HG03439 (cell line): ENCODE measurements at regions not wholly inside any gene's neighbourhood (a gene's known extent, or its start where the extent isn't known, plus 50 kb on each side); places are given as distances from the start of the nearest gene placed in this dataset.

ENCODE experiments used
- ATAC-seq: cut with Tn5 transposase; IDR thresholded peaks from one replicate; pipeline ENCODE4 v1.9.1; 2021; ENCODE audit warnings: mild to moderate bottlenecking, moderate library complexity; ENCODE audit not compliant: unreplicated experiment

DNA sequence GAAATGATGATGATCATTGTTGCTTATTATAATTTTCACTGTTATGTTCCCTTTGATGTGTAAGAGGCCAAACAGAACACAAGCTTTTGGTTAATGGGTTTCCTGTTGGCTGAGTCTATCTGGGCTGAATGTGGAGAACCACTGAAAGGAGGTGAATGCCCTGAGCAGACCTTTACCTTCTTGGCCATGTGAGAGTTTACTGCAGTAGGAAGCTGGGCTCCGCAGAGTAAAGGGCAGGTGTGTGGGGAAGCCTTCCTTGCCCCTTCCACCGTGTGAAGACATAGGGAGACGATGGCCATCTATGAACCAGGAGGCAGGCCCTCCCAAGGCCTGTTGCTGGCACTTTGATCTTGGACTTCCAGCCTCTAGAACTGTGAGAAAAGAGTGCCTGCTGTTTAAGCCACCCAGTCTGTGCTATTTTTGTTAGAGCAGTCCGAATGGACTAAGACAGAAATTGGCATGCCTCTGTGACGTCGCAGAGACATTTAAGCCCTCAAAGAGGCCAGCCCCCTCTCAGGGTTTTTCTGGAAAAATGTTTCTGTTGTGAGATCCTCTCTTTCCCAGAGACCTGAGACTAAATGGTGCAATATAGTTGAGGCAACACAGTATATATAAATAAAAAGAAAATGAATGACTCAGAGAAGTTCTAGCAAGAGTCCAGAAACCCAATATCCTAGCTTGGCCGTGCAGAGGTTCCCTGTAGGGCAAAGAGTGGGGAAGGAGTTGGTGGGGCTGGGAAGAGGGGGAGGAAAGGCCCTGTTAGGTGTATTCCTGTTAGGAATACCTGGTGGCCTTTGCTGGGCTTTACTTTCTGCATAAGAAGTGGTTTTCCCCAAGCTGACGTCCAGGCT is 121.9 kb upstream of the LGALSL start:
- no peak for ATAC-seq

DNA sequence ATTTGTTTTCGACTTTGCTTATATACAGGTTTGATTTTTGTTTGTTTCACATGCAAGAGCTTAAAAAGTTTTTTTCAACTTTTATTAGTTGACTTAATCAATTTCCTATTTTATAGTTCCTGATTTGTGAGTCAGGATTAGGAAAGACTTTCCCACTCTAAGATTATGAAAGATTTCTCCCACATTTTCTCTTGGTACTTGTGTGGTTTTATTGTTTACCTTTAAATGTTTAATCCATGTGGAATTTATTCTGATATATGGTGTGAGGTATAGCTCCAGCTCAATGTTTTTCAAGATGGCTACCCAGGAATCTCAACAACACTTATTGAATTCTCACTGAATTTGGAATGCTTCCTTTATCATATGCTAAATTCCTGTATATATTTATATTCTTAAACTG is 117.8 kb upstream of the LGALSL start:
- ATAC-seq, result no peak

DNA sequence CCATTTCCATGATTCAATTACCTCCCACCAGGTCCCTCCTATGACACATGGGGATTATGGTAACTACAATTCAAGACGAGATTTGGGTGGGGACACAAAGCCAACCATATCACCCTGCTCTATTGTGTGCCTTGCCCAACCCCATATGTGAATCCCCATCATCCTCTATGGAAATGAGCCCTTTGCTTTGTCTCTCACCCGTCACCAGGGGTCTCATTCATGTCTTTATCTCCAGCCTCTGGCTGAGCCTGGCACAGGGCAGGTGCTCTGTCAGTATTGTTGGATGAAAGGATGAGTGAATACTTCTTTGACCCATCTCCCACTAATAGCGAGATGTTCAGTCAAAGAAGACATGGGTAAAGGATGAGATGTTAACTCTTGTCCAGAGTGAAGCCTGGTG is 116.6 kb upstream of the LGALSL start:
- ATAC-seq, result no peak

DNA sequence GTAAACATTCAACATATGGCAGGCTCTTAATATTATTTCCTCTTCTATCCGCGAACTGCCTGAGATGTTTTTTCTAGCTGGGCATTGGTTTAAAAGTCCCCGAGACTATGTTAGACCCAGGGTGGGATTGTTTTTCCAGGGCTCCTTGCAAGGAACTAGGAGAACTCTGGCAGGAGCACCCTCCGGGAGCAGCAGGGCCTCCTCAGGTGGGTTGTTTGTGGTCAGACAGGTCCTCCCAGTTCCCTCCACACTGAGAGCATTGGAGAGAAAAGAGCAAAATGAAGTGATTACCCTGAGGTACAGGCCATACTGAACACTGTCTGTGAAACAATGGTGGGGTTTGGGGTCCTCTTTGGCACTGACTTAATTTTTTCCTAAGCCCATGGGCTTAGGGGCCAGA is 115.9 kb upstream of the LGALSL start:
- no peak for ATAC-seq

DNA sequence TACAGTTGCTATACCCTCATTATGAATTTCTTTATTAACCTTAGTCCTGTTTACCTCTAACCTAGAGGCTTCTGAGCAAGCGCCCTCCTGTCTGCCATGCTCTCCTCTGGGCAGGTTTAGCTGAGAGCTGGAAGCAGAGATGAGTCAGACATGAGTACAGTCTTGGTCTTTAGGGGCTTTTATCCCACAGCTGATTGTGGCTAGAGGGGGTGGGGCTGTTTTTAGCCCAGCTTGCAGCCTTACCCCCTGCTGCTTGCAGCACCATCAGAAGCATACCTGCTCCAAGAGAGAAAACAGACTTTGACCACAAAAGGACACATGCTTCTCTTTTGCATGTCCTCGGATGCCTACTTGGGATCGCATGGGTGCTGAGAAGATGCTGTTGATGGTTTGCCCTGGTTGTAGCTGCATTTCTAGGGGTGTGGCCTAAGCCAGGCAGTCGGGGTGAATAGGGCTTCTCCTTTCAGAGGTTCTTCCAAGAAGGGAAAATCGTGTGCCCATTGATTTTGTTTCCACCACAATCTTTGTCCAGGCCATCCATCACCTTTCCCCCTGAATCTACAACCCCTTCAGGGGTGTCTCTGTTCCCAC is 115.0 kb upstream of the LGALSL start:
- ATAC-seq, result no peak

DNA sequence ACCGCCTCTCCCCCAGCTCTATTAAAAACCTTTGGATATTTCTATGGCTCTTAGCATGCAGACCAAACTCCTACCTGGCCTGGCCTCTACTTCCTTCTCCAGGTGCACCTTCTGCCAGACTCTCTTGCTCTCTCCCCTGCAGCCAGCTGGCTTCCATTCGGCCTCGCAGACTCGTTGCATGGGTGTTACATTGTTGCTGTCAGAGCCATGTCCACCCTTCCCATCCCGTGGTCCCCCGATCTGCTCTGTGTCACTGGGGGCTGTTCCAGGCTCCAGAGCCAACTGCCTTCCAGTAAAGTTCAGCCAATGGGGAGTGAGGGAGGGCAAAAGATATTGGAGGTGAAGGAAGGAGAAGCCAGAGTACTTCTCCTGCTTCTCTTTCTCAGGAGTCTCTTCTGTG is 112.5 kb upstream of the LGALSL start:
- ATAC-seq, result no peak

DNA sequence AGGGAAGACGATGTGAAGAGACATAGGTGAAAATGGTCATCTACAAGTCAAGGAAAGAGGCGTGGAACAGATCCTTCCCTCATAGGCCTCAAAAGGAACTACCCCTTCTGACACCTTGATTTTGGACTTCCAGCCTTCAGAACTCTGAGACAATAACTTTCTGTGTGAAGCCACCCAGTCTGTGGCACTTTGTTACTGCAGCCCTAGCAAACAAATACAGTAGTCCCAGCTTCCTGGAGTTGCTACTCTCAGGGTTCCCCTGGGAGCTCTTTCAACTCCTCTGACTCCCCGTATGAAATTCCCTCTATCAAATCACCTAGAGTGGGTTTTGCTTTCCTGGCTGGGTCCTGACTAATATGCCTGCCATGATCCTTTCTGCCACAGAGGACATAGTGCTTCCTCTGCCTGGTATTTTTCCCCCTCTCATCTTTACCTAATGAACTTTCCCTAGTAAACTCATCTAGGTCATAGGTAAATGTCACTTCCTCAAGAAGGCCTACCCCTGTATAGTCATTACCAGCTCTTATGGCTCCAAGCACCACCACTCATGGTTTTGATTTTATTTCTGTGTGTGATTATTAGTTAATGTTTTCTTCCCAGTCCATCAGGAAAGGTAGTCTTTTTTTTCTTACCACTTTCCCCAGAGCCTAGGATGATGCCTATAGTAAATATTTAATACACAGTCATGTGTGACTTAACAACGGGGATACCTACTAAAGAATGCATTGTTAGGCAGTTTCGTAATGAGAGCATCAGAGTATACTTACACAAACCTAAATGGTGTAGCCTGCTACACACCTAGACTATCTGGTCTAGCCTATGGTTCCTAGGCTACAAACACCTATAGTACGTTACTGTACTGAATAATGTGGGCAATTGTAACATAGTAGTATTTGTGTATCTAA is 111.5 kb upstream of the LGALSL start:
- no peak for ATAC-seq

DNA sequence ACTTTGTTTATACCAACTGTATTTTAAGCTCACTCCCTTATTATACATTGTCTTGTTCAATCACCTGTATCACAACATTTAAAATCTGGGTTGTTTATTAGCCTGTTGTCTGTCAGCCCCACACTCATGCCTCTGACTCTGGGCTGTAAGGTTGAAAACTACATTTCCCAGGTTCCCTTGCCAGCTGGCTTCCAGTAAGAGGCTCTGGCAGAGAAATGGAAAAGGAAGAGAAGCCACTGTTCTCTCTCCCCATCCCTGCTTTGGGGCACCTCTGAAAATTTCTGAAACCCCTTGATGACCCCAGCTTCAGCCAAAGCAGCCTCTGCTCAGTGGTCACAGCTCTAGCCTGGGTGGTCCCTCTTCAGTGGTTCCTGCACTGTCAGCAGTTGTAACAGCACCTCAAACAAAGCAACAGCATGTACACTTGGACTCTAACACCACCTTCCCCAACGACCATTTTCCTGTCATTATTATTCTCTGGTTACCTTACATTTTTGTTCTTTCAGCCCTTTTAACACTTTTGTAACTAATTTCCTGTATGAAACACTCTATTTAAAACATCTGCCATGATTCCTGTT is 108.9 kb upstream of the LGALSL start:
- ATAC-seq, result no peak

DNA sequence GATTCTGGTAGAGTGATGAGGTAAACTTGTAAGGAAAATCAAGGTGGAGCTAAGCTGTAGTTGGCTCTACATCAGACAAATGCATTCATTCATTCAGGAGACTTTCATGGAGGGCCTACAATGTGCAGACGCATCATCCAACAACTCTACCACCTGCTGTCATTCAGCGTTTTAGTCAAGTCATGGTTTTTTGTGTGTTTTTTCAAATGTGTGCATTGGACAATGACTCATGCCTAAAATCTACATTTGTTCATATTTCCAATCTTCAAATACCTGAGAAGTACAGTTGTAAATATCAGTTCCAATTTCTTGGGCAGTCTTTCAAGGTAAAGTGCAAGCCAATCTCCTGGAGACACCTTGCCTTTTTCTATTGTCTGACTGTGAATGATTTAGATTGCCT is 108.0 kb upstream of the LGALSL start:
- no peak for ATAC-seq

DNA sequence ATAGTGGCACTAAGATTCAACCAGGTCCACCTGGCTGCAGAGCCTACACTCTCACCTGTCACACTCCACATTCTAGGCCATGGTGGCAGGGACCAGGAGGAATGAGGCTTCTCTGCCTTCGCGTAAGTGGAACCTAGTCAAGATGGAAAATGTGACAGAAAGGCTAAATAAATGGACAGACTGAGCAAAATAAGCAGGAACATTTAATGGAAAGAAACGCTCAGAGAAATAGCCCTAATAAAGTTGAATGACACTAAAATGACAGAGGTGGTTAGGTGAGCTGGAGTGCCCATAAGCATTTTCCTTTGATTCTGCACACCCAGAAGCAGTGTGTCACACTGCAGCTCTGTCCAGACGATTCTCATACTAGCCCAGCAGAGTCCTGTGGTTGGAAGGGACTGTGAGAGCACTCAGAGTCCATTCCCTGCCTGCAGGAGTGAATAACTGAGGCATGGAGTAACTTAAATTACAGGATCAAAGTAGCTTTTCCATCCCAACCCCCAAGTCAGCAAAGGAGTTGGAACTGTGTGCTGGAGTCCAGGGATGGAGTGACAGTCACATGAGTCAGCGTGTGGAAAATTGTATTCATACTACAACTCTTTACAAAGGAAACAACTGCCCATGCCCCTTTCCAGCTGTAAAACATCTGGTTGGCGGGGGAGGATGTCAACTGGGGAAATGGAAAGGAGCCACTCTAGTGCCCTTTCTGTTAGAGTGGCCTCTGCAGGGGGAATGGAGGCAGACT is 105.4 kb upstream of the LGALSL start:
- ATAC-seq, result no peak

DNA sequence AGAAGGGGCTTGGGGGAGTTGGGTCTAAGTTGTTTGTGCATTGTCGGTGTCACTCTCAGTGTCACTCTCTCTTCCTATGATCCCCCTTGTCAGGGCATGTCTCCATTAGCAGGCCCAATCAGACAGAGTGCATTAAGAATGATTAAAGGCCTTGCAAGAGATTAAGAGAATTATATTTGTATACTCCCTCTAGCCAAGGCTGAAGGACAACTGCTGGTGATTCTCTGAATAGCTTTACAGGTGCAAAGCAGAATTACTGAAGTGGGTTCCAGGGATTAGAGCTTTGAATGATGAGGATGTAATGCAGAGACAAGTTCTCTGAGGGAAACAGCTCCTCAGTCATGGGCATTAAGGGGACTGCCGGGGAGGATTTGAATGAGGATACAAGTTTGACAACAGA is 104.8 kb upstream of the LGALSL start:
- ATAC-seq, result no peak

DNA sequence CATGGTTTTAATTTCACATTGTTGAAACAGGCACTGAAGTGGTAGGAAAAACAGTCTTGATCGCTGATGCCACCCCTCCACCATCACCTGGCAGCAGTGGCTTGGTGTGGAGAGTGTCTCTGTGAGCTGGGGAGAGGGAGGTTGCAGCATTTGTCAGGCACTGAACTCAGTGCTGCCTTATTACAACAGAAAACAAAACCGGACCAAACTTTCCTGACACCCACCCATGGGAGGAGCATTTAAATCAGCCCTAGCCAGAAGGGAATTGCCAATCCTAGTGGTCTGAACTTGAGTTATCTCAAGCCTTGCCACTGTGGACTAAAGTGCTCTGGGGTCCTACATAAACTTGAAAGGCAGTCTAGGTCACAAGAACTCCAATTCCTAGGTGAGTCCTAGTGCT is 103.0 kb upstream of the LGALSL start:
- no peak for ATAC-seq

DNA sequence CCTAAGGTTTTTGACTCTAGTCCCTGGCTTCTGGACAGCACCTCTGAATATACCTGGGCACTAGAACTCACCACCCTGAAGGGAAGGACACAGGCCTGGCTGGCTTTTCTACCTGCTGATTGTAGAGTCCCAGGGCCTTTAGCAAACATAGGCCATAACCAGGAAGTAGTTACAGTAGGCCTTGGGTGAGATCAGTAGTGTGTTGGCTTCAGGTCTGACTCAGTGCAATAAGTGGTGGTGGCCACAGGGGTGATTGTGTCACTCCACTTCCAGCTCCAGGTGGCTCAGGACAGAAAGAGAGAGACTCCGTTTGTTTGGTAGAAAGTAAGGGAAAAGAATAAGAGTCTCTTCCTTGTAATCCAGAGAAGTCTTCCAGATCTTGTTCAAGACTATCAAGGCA is 101.7 kb upstream of the LGALSL start:
- ATAC-seq, result no peak

DNA sequence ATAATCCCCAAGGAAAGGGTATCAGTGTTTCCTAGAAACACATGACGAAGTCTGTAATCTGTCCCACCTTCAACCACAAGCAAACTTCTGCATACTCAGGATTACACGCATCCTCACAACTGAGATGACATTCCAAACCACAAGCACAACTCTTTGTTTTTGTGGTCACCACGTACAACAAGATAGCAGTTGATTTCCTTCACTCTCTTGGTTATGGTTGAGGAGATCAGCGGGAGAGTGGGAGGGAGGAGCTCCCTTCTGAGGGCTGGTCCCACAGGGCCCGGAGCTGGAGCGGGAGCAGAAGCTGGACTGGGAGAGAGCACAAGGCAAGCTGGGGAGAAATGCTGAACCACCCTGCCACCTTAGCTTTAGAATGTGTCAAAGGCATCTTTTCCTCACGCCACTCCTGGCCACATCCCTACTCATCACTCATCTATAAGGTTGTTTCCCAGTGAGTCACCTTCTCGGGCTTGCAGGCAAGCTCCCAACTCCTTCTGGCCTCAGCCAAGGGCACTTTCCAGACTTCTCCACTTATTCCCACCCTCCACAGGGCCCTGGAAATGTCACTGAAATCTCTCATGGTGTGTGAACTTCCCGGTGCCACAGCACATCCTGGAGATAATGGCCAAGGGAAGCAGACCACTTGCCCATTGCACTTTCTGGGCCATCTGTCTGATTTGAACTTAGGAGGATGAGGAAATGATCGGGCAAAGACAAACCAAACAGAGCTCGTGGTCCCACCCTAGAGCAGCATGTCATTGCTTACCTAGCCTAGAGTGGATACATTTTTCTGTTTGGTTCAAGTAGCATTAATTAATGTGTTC is 98.9 kb upstream of the LGALSL start:
- no peak for ATAC-seq

DNA sequence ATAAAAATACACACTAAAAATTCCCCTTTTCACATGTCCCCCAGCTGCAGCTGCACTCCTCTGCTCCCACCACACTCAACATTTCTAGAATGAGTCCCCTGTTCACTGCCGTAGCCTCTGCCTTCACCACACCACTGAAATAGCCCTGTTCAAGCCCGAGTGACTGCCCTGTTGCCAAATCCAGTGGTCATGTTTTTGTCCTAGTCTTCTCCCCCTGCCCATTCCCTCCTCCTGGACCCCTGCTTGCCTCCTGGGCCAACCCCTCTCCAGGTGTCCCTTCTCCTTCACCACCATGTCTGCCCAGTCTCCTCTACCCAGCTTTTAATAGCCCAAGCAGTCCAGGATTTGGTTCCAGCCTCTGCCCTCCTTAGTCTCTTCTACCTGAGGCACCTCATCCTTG is 97.1 kb upstream of the LGALSL start:
- no peak for ATAC-seq

DNA sequence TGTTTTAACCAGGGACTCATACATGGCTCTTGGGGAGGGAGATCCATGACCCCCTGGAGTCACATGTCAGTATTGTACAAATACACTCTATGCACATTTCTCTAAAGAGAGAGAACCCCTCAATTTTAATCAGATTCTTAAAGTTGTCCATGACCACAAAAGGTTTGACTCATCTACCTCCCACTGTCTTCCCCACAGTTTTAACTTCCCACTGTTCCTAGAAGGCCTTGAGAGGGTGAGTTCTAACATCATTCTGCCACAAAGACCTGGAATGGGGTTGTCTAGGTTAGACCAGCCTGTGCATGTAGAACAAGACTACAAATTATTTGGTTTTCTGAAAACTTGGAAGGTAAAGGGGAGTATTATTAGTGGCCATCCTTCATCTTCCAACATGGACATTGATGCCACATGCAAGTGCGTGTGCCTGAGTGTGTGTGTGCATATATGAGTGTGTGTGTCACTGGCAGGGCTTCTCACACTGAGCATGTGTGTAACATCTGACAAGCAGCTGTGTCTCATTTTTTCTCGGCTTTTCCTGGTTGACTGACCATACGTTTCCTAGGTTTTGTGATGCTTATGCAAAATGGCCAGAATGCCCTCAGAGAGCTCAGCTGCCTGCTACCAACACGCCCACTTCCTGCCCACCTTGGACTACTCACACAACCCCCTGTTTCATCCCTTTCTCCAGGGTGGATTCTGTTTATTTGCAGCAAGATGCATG is 94.6 kb upstream of the LGALSL start:
- peak; percentile 33 for ATAC-seq

DNA sequence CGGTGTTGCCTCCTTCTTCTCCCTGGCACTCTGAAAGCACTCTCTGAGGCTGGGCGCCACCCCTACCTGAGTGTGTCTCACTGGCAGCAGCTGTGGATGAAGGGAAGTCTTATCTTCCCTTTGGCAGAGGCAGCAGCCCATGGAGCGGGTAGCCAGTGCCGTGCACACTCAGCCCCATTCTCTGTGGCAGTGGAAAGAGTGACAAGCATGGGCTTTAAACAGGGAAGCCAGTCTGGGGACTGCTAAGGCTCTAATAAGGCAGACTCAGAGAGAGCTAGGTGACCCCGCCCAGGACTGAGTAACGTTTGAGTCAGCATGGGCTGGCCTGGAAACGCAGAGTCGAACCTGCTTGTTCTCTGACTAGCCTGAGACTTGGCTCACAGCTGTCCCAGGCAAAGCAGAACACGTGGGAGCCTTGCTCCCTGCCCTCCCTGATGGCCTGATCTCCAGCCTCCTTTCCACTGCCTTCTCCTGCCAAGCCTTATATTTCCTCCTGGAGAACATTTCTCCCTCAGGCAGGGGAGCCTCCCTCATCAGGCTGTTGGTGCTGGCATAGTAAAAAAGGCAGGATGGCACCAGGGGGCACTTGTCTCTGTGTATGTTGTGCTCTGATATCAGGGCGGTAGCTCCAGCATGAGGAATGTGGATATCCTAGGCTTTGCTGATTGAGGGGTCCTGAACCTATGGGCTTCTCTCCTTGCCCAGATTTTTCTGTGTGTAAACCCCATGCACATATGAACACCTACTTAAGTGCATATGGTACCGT is 93.9 kb upstream of the LGALSL start:
- peak; percentile 90 for ATAC-seq

DNA sequence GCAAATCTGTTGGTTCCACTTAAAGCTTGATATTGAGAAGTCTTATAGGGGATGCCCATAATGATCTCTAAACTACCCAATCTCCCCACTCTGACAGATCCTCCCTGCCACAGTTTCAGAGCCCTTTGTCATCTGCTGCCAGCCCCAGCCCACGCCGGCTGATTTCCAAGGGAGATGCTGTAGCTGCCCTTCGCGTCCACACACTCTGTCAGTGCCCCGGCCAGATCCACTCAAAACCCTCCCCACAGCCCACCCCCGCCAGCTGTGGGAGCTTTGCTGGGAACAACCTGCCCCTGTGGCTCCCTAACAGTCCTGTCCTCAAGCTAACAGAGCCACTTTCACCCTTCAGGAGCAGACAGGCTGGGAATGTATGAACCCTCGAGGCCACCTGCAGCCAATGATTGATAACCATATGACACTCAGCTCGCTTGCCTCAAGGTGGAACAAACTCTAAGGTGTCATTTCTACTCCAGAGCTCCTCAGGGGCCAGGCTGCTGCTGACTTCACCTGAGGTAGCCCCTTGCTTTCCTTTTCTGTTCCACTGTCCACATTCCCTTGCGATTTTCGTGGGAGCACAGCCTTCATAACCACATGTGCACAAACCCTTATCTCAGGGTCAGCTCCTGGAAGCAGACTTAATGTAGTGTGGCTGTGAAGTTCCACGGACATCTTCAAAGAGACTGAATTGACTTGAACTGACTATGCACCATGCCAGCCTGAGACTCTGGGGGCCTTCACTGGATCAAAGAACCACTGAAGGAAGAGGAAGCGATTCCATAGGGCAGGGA is 92.6 kb upstream of the LGALSL start:
- ATAC-seq, result no peak
